IPS-NIHi7 (cell line): ENCODE measurements at regions not wholly inside any gene's neighbourhood (a gene's known extent, or its start where the extent isn't known, plus 50 kb on each side); places are given as distances from the start of the nearest gene placed in this dataset.
A peak's percentile ranks its signal among the peaks of the same experiment; 100 is the strongest.

Experiments used
- DNase-seq: peaks from one replicate; pipeline ENCODE4 v3.0.0; 2012; ENCODE audit warnings: mixed read lengths; ENCODE audit errors: extremely low spot score

GRCh38 chr13:102993348-102993747, 72.9 kb downstream of the SLC10A2 start:
- DNase-seq: no peak

DNA sequence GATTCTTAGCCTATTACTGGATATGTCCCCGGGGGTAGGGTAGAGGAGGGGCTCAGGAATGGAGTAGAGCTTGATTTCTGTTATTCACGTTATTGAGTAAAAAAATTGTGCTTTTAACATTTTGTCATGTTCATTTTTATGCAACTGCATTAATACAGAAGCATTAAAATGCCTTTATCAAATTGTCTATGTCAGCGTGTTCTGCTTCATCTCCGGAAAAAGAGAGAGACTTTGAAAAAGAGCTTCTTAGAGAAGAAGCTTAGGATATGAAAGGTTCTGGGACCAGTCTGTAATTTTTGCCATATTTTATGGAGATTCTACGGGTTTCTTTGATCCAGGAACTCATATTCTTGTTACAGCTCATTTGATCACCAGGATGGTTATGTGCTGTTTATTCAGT, 82.0 kb downstream of the SLC10A2 start:
- no peak for DNase-seq

GRCh38 chr13:102983496-102983895, 82.7 kb downstream of the SLC10A2 start:
- DNase-seq: no peak

- DNase-seq: no peak
These were observed 85.8 kb downstream of the SLC10A2 start for GRCh38 chr13:102980331-102980982.

GRCh38 chr13:102978168-102978567, 88.0 kb downstream of the SLC10A2 start:
- DNase-seq: no peak

DNA sequence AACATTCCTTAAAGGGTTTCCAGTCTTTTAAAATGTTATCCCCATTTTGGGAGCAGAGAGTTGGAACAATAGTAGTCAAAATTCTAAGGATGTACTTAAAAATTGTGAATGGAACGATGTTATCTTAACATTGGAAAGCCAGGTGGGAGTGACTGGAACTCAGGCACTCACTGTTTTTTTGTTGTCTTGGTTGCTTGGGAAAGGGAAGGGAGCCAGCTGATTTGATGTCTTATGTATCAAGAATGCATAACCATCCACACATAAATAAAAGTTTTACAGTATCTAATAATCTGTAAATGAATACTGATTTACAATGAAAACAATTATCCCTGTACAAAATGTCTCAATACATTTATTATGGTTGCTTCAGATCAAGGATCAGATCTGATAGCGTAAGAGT, 88.7 kb downstream of the SLC10A2 start:
- no peak for DNase-seq

DNA sequence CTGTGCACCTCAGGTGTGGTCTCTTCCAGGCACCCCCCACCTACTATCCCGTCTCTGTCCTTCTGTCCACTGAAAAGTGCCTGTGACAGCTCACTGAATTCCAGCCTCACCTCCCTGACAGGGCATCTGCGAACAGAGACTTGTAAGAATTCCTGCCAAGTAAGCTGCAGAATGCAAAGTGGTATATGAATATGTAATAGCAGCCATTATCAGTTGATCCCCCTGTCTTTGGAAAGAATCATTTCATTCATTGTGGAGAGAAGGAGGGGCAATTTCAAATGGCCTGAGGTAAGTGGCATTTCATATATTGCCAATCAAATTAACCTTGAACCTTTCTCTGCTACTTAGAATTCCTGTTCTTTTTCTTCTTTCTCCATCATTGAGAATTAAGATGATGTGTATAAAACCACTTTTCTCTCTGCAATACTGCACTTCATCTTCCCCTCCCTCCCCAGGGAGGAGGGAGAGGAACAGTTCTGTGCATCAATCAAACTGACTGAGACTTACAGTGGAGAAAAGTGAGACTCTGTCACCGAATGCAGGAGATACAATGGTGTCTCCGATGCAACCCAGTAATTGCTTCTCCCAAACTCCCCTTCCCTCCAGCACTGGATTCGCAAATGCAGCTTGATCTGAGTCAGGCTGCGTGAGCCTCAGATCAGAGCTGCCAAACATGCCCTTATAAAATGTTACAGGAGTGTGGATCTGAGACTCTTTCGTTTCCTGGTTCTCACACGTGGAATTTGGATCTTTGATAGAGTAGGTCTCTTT, 91.7 kb downstream of the SLC10A2 start:
- no peak for DNase-seq

DNA sequence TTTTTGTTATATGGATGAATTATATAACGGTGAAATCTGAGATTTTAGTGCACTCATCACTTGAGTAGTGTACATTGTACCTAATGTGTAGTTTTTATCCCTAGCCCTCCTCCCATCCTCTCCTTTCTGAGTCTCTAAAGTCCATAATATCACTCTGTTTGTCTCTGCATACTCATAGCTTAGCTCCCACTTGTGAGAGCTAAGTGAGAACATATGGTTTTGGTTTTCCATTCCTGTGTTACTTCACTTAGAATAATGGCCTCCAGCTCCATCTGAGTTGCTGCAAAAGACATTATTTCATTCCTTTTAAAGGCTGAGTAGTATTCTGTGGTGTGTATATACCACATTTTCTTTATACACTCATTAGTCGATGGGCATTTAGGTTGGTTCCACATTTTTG, 94.0 kb downstream of the SLC10A2 start:
- DNase-seq: no peak

DNA sequence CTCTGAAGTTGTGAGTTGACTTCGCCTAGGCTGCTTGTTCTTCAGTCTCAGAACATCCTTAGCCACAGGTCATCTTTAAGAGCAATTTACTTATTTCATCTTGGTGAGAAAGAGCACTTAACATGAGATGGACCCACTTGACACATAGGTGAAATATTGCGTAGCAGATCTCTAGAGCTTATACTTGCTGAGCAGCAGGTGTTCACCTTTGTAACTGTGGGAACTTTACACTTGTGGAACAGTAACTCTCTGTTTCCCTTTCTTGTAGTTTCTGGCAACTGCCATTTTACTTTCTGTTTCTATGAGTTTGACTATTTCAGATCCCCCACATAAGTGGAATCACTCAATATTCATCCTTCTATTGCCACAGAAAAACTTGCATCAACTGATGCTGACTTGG, 95.7 kb downstream of the SLC10A2 start:
- DNase-seq: no peak

DNA sequence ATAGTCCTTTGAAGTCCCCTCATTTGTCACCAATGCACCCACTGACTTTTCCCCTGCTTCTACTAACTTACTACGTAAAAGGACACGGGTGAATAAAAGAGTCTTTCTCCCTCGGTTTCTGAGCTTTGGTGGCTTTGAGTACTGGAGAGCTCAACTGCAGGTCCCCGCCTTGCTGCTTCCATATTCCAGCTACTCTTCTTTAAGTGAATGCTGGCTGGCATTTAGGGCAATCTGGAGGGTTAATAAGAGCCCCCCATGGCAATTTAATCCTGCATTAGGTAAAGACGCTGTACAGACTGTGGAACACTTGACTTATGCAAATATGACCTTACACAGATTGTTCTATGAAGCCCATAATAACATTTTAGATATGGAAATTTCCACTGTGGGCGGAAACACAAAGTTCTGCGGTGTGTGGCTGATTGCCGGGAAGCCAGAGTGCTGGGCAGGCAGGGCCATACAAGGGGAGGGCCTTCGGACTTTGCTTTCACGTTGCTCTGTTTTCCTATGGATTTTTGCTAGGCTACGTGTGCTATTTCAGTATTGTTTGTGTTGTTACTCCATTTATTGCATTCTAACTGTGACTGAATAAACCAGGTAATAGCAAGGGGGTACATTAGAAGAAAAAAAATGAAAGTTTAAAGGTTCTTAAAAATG, 97.5 kb downstream of the SLC10A2 start:
- no peak for DNase-seq

DNA sequence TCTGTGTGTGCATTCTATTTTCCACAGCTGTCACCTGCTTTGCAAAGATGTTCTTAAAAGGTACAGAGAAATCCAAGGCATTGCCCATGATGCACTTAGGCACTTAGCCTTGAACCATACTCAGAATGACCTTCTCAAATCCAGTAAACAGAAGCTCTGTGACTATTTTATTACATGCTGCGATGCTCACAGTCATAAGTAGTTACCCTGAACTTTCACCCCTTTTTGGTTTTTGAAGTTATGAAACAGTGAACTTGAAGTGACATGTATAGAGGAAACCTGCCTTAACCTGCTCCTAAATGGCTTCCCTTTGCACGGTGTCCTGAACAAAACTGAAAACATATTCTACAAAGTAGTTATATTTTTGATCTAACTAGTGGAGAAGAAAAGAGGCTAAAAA, 100.4 kb downstream of the SLC10A2 start:
- no peak for DNase-seq

DNA sequence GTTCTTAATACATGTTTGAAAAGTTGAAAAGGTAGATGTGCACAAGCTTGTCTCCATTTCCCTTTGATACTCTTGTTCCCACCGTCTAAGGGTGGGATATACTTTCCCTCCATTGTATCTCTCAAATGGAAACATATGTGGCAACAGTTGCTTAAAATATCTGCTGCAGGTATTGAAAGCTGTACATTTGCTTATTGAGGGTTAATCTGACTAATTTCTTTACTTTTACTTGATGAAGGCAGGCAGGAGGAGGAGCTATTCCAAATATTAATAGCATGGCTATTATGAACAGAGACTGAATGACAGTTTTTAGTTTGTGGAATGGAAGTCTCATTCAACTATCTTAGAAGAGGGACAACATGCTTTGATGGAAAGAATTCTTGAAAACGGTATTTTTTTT, 103.8 kb downstream of the SLC10A2 start:
- DNase-seq: no peak

DNA sequence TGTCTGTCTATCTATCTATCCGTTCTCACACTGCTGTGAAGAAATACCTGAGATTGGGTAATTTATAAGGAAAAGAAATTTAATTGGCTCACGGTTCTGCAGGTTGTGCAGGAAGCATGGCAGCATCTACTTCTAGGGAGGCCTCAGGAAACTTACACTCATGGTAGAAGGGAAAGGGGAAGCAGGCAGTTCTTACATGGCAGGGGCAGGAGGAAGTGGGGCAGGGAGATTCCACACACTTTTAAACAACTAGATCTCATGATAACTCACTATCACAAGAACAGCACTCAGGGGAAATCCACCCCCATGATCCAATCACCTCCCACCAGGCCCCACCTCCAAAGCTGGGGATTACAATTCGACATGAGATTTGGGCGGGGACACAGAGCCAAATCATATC, 105.3 kb downstream of the SLC10A2 start:
- DNase-seq: no peak

- no peak for DNase-seq
These were observed 109.8 kb downstream of the SLC10A2 start for GRCh38 chr13:102956449-102956848.

DNA sequence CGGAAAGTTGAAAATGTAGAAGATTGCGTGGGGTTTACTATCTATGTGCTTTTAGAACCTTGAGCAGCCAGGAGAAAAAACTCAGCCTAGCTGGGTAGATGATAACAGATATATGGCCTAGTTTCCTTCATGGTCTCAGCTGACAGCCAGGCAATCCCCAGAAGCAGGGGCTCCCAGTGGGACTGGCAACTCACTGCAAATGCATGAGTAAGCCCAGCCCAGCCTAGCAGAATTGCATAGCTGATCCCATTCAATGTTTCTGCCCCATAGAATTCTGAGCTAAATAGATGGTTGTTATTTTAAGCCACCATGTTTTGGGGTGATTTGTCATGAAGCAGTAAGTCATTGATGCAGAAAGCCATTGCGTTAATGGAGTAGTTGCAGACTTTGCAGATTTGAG, 108.5 kb downstream of the ERCC5 start:
- DNase-seq: no peak

- DNase-seq: no peak
These were observed 106.0 kb downstream of the ERCC5 start for GRCh38 chr13:102951808-102952207.

DNA sequence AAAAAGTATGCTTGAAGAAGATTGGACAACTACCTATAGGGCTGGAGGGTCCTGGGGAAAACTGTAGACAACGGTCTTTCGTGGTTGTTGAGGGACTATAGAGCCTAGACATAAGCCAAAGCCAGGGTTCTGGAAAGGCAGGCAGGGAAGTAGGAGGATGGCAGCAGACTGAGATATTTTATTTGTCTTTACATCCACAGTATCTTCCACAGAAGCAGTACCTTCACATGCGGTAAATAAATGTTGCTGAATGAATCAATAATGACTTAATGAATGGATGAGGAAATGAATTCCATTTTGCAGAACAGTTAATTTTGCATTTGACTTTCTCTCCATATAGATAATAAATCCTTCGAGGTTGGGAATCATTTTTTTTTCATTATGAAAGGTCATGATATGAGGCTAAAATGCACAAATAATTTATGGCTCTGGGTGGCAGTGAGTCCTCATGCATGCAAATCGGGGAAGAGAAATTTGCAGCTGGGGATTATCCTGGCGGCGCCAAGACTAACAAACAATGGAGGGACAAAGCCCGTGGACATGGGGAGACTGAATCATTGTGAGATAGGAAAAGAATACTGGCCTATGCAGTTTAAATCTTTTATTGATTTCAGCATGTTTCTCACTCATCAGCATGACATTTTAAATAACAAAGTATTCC, 102.0 kb downstream of the ERCC5 start:
- DNase-seq: no peak

DNA sequence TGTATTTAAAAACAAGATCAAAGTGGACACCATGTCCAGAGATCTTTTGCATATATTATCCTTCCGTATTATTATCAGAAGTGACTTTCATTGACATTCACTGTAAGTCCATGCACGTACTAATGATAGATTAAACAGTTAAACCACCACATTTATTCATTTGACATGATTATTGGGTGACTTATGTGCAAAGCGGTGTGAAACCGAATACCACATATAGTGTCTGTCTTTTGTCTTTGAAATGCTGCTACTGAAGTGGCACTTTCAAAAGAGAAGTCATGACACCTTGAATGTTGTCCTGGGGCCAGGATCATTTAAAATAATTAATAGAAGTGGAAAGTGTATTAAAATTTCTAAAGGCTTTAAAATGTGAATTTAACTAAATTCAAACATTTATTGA, 100.1 kb downstream of the ERCC5 start:
- DNase-seq: no peak

GRCh38 chr13:102945324-102945815, 99.5 kb downstream of the ERCC5 start:
- no peak for DNase-seq

DNA sequence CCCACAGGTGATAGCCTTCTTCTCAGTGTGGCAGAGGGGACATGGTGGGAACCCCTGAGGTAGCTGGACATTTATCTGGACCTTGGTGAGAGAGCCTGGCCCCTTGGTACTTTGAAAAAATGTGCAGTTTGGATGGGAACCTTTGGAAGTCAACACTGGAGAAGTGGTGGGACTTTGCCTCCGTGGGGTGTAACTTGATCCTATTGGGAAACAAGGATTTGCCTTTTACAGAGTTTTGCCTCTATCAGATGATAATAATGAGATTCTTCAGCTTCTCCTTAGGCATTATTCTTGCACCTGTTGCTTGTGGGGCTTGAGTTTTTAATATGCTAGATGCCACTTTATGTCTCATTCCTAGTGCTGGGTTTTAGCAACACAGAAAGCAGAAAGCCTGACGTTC, 99.0 kb downstream of the ERCC5 start:
- no peak for DNase-seq

DNA sequence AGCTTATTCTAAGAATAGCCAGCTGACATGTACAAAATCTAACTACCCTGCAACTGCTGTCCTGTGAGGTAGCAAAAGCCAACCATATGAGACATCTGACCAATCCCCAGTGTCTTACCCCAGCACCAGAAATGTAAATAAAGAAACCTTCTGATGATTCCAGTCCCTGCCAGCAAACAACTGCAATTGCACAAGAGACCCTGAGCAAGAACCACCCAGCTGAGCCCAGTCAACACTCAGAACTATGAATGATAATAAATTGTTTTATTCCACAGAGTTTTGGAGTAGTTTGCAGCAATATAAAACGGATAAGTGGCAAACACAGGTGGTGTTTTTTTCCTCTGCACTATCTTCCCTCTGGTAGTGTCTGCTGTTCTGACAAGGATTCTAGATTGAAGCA, 94.9 kb downstream of the ERCC5 start:
- DNase-seq: no peak

DNA sequence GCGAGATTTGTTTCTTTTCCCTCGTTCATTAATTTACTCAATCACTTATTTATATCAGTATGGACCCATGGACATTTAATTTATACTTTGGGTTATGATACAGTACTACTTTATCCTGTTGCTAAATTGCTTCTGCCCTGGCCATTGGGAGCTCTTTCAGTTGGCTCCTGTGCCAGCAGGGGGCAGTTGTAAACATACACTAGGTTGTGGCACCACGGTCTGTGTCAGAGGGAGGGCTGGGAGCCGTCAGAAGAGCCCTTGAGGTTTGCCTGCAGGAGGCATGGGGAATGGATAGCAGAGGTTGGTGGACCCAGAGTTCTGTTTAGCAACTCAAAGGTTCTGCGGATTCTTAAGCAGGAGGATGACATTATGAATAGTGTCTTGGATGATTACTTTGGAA, 94.3 kb downstream of the ERCC5 start:
- peak; percentile 38 for DNase-seq
